Lung (tissue), 11 donors: ENCODE measurements at regions not wholly inside any gene's neighbourhood (a gene's known extent, or its start where the extent isn't known, plus 50 kb on each side); places are given as distances from the start of the nearest gene placed in this dataset.

Source experiments
- ATAC-seq: fragments of 200-7000 bp; cut with Tn5 transposase; one replicate; pipeline ENCODE4 v1.9.1; 2020; ENCODE audit warnings: moderate number of reproducible peaks; ENCODE audit not compliant: insufficient read depth, low FRiP score
- DNase-seq, 3 donors: peaks; one replicate each; pipeline ENCODE4 v3.0.0-alpha.2; 2013 to 2017
- H3K27ac ChIP-seq, 2 donors: one replicate each; pipeline ENCODE4 v1.5.1; 2013; ENCODE audit warnings: mild to moderate bottlenecking in 2 of 2, moderate library complexity in 2 of 2, control low read depth in 1 of 2, inconsistent platforms in 1 of 2, low read depth in 1 of 2, low read length in 1 of 2
- H3K27me3 ChIP-seq, 3 donors: one replicate each; pipeline ENCODE4 v1.5.1; 2013; ENCODE audit warnings: low read length in 2 of 3; ENCODE audit not compliant: control insufficient read depth in 3 of 3, insufficient read depth in 3 of 3
- H3K36me3 ChIP-seq, 4 donors: one replicate each; pipeline ENCODE4 v1.5.1; 2013; ENCODE audit warnings: low read length in 4 of 4, mild to moderate bottlenecking in 1 of 4, moderate library complexity in 1 of 4; ENCODE audit not compliant: control insufficient read depth in 4 of 4, insufficient read depth in 4 of 4
- H3K4me1 ChIP-seq, 5 donors: one replicate each; pipeline ENCODE4 v1.5.1; 2013; ENCODE audit warnings: low read length in 5 of 5, mild to moderate bottlenecking in 2 of 5, moderate library complexity in 1 of 5; ENCODE audit not compliant: control insufficient read depth in 5 of 5, insufficient read depth in 5 of 5
- H3K4me3 ChIP-seq: one replicate; pipeline ENCODE4 v1.5.1; 2013; ENCODE audit warnings: mild to moderate bottlenecking, control low read depth, moderate library complexity
- H3K9ac ChIP-seq, 2 donors: one replicate each; pipeline ENCODE4 v1.5.1; 2013; ENCODE audit warnings: low read length in 2 of 2, control low read depth in 1 of 2; ENCODE audit not compliant: insufficient read depth in 1 of 2
- H3K9me3 ChIP-seq, 4 donors: one replicate each; pipeline ENCODE4 v1.5.1; 2013; ENCODE audit warnings: low read length in 3 of 4, mild to moderate bottlenecking in 1 of 4, moderate library complexity in 1 of 4; ENCODE audit not compliant: control insufficient read depth in 4 of 4, insufficient read depth in 3 of 4
- CTCF ChIP-seq: IDR thresholded peaks from 2 replicates; pipeline ENCODE4 v1.5.1; 2012; ENCODE audit warnings: mild to moderate bottlenecking; ENCODE audit errors: control extremely low read depth, extremely low read depth
- WGBS, 2 donors: extraction: QIAGEN DNeasy Blood & Tissue Kit; methylation state at CpG; one replicate each; pipeline ENCODE4 v1.1.7; 2013; 5-methylcytosine and 5-hydroxymethylcytosine counted together
- donor health status: control.
- donor health status: control.
- donor health status: Bipolar disorder and iron deficiency.
- donor health status: healthy.
- donor health status: DM: yes; HTN: yes; CAD: no.

- no peaks in the 10 kb centered on the region for H3K9me3 ChIP-seq
- peaks cover 0 to 8% (median 2%) of the 10 kb centered on the region in 5 donors for H3K4me1 ChIP-seq
- TF ChIP-seq CTCF: no peak
- peak in 2 of 3 donors; percentile 35 to 58 for DNase-seq
- no peak overlapping the region for H3K4me3 ChIP-seq
- no peak overlapping the region for H3K9ac ChIP-seq
- H3K36me3 ChIP-seq: no peaks in the 10 kb centered on the region
- H3K27ac ChIP-seq: no peak overlapping the region
- peak; percentile 24 for ATAC-seq
- WGBS, 2 donors: 80% methylated on average over 13 of the region's 13 CpGs
- H3K27me3 ChIP-seq: no peaks in the 10 kb centered on the region
Observed at GRCh38 chr5:56409331-56410190, 176.4 kb upstream of the ANKRD55 start.

- H3K4me1 ChIP-seq: peaks cover 0 to 8% (median 2%) of the 10 kb centered on the region in 5 donors
- no peak for DNase-seq
- no peak overlapping the region for H3K4me3 ChIP-seq
- WGBS, 2 donors: 88 to 90% methylated on average over 2 of the region's 2 CpGs
- no peaks in the 10 kb centered on the region for H3K27me3 ChIP-seq
- no peaks in the 10 kb centered on the region for H3K36me3 ChIP-seq
- H3K27ac ChIP-seq: no peak overlapping the region
- TF ChIP-seq CTCF: no peak
- no peak for ATAC-seq
- H3K9me3 ChIP-seq: no peaks in the 10 kb centered on the region
- no peak overlapping the region for H3K9ac ChIP-seq
Observed at GRCh38 chr5:56406838-56407237, 173.7 kb upstream of the ANKRD55 start.

- TF ChIP-seq CTCF: no peak
- Histone ChIP-seq H3K36me3 (no peaks in the 10 kb centered on the region), H3K27ac (no peak overlapping the region), H3K4me1 (peaks cover 0 to 8% (median 2%) of the 10 kb centered on the region in 5 donors), H3K4me3 (no peak overlapping the region), H3K9ac (no peak overlapping the region), H3K27me3 (no peaks in the 10 kb centered on the region), H3K9me3 (no peaks in the 10 kb centered on the region)
- DNase-seq (no peak), ATAC-seq (no peak)
- WGBS, 2 donors: 89 to 93% methylated on average over 1 of the region's 1 CpG
Observed at GRCh38 chr5:56406221-56406620, 173.1 kb upstream of the ANKRD55 start.
